ENCODE measurements at regions not wholly inside any gene's neighbourhood (a gene's known extent, or its start where the extent isn't known, plus 50 kb on each side); places are given as distances from the start of the nearest gene placed in this dataset.
A peak's percentile ranks its signal among the peaks of the same experiment; 100 is the strongest.

DNA sequence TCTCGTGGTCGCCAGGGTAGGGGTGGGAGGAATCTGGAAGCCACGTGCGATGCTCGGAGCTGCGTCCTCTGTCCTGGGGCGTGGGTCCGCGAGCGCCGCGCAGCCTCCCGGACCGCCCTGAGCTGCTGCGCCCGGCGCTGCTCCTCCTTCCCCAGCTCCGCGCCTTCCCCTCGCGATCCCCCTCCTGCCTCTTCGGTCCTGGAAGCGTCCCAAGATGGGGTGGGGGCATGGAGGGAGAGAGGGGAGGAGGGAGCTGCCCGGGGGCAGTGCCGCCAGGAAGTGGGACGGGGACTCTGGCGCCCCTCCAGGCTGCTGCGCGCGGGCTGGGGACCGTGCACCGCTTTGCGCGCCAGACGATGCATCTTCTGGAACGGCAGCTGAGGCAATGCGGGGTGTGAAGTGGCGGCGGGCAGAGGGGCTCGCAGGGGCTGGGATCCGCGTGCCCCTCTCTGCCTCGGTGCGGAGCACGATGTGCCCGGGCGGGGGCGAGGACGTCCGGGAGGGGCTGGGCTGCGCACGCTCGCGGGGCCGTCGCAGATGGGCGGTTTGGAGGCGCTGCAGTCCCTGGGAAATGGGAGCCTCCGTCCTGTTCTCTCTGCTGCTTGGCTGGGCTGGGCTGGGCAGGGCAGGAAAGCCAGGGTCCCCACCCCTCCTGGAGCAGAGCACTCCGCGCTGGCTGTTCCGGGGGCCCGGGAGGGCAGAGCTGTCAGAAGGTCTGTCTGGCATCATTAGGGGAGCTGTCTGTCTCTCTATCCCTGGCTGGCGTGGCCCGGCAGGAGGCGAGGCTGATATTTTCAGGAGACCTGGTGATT, 388.0 kb downstream of the SEC14L1 start (continued):
- TF ChIP-seq ZSCAN25 (CRISPR knock-in tag; IDR thresholded peaks at IDR 0.05) (no peak), ZNF777 (CRISPR knock-in tag; IDR thresholded peaks at IDR 0.05) (peak; percentile 81), ZFYVE20 (CRISPR knock-in tag; IDR thresholded peaks at IDR 0.05; ENCODE audit: borderline replicate concordance, low read depth) (no peak), ZNF768 (CRISPR knock-in tag; IDR thresholded peaks at IDR 0.05) (no peak), YEATS4 (CRISPR knock-in tag; IDR thresholded peaks at IDR 0.05; ENCODE audit: borderline replicate concordance) (no peak), ZNF460 (CRISPR knock-in tag; IDR thresholded peaks at IDR 0.05; ENCODE audit: borderline replicate concordance) (no peak), POLR2AphosphoS2 (IDR thresholded peaks at IDR 0.05; ENCODE audit: low read depth, low read length) (no peak), MAZ (IDR thresholded peaks at IDR 0.05; ENCODE audit: borderline replicate concordance, low read depth, low read length) (no peak), MAZ (CRISPR knock-in tag; IDR thresholded peaks at IDR 0.05; ENCODE audit: low read depth) (0 out of 2 replicates have a peak, but pooled peaks have one; percentile 44), GTF2F1 (IDR thresholded peaks at IDR 0.05; ENCODE audit: low read length) (no peak), DNMT3B (CRISPR knock-in tag; conservative IDR thresholded peaks at IDR 0.05) (no peak), ZFP82 (CRISPR knock-in tag; IDR thresholded peaks at IDR 0.05; ENCODE audit: borderline replicate concordance) (no peak), RFX3 (CRISPR knock-in tag; IDR thresholded peaks at IDR 0.05) (no peak), REXO4 (CRISPR knock-in tag; IDR thresholded peaks at IDR 0.05; ENCODE audit: borderline replicate concordance) (no peak), MED1 (CRISPR knock-in tag; IDR thresholded peaks at IDR 0.05) (no peak), TFAP4 (IDR thresholded peaks at IDR 0.05; ENCODE audit: borderline replicate concordance, low read depth) (no peak), ZNF577 (CRISPR knock-in tag; IDR thresholded peaks at IDR 0.05; ENCODE audit: borderline replicate concordance, low read depth) (no peak), HNF4A (CRISPR knock-in tag; IDR thresholded peaks at IDR 0.05) (no peak), MZF1 (CRISPR knock-in tag; IDR thresholded peaks at IDR 0.05; ENCODE audit: borderline replicate concordance) (0 out of 2 replicates have a peak, but pooled peaks have one; percentile 38), SIX4 (CRISPR knock-in tag; IDR thresholded peaks at IDR 0.05) (no peak), ZNF142 (CRISPR knock-in tag; IDR thresholded peaks at IDR 0.05) (0 out of 2 replicates have a peak, but pooled peaks have one; percentile 29), ZNF230 (CRISPR knock-in tag; IDR thresholded peaks at IDR 0.05) (no peak), ZBTB20 (CRISPR knock-in tag; IDR thresholded peaks at IDR 0.05; ENCODE audit: borderline replicate concordance, low read depth) (no peak)
- TF ChIP-seq, protein P1, sequence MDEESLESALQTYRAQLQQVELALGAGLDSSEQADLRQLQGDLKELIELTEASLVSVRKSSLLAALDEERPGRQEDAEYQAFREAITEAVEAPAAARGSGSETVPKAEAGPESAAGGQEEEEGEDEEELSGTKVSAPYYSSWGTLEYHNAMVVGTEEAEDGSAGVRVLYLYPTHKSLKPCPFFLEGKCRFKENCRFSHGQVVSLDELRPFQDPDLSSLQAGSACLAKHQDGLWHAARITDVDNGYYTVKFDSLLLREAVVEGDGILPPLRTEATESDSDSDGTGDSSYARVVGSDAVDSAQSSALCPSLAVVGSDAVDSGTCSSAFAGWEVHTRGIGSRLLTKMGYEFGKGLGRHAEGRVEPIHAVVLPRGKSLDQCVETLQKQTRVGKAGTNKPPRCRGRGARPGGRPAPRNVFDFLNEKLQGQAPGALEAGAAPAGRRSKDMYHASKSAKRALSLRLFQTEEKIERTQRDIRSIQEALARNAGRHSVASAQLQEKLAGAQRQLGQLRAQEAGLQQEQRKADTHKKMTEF (CRISPR knock-in tag; IDR thresholded peaks at IDR 0.05) = no peak

All from HepG2 (cell line).